AG09309 (cell line): ENCODE measurements at regions not wholly inside any gene's neighbourhood (a gene's known extent, or its start where the extent isn't known, plus 50 kb on each side); places are given as distances from the start of the nearest gene placed in this dataset.

Source experiments
- DNase-seq: peaks from one replicate; pipeline ENCODE4 v3.0.0-alpha.2; 2010; ENCODE audit warnings: low read depth
- H3K4me3 ChIP-seq: 2 replicates; pipeline ENCODE4 v1.5.1; 2011; ENCODE audit warnings: mild to moderate bottlenecking, low read depth, low read length, moderate library complexity; ENCODE audit not compliant: control insufficient read depth
- CTCF ChIP-seq: IDR thresholded peaks from 2 replicates; pipeline ENCODE4 v1.5.1; 2011; ENCODE audit warnings: mild to moderate bottlenecking, low read depth, low read length, inconsistent platforms; ENCODE audit not compliant: insufficient read depth, control insufficient read depth; ENCODE audit errors: missing control alignments

- H3K4me3 ChIP-seq: no peak overlapping the region
- no peak for DNase-seq
- no peak for TF ChIP-seq CTCF
These were observed 436.4 kb downstream of the RNF144A start for GRCh38 chr2:7353571-7353970.

GRCh38 chr2:7355781-7356180 is 438.6 kb downstream of the RNF144A start:
- no peak for DNase-seq
- no peak for TF ChIP-seq CTCF
- no peak overlapping the region for H3K4me3 ChIP-seq

- TF ChIP-seq CTCF: no peak
- no peak for DNase-seq
- H3K4me3 ChIP-seq: no peak overlapping the region
These were observed 439.8 kb downstream of the RNF144A start for GRCh38 chr2:7356909-7357584.

GRCh38 chr2:7357993-7358392 is 440.8 kb downstream of the RNF144A start:
- DNase-seq: no peak
- no peak overlapping the region for H3K4me3 ChIP-seq
- TF ChIP-seq CTCF: no peak

- DNase-seq: no peak
- no peak overlapping the region for H3K4me3 ChIP-seq
- no peak for TF ChIP-seq CTCF
These were observed 441.7 kb downstream of the RNF144A start for GRCh38 chr2:7358865-7359447.

- DNase-seq: no peak
- H3K4me3 ChIP-seq: no peak overlapping the region
- TF ChIP-seq CTCF: no peak
These were observed 446.7 kb downstream of the RNF144A start for GRCh38 chr2:7363906-7364305.

GRCh38 chr2:7368211-7368610 is 451.0 kb downstream of the RNF144A start:
- DNase-seq: no peak
- no peak overlapping the region for H3K4me3 ChIP-seq
- no peak for TF ChIP-seq CTCF
